ENCODE measurements at regions not wholly inside any gene's neighbourhood (a gene's known extent, or its start where the extent isn't known, plus 50 kb on each side); places are given as distances from the start of the nearest gene placed in this dataset.

GRCh38 chr3:135565546-135565945 is 400.0 kb upstream of the PPP2R3A start:
- no peak for DNase-seq (ENCODE audit: low spot score)
- H3K4me1 ChIP-seq (ENCODE audit: control insufficient read depth in 1 of 2, low read depth in 2 of 2): no peaks in the 10 kb centered on the region
- no peak for TF ChIP-seq CTCF (IDR thresholded peaks at IDR 0.05)
- no peak overlapping the region for H3K4me3 ChIP-seq
- no peak for ATAC-seq (ENCODE audit: insufficient number of reproducible peaks, low FRiP score, low read depth)
- no peak overlapping the region for H3K27ac ChIP-seq
- H3K27me3 ChIP-seq (replicated peaks; ENCODE audit: insufficient read depth): no peaks in the 10 kb centered on the region
- no peaks in the 10 kb centered on the region for H3K36me3 ChIP-seq
- no peaks in the 10 kb centered on the region for H3K9me3 ChIP-seq

GRCh38 chr3:135567223-135567622 is 398.3 kb upstream of the PPP2R3A start:
- Histone ChIP-seq H3K27me3 (replicated peaks; ENCODE audit: insufficient read depth) (no peaks in the 10 kb centered on the region), H3K4me1 (ENCODE audit: control insufficient read depth in 1 of 2, low read depth in 2 of 2) (no peaks in the 10 kb centered on the region), H3K9me3 (no peaks in the 10 kb centered on the region), H3K36me3 (no peaks in the 10 kb centered on the region), H3K27ac (no peak overlapping the region), H3K4me3 (no peak overlapping the region)
- DNase-seq (ENCODE audit: low spot score) (no peak), ATAC-seq (ENCODE audit: insufficient number of reproducible peaks, low FRiP score, low read depth) (no peak)
- no peak for TF ChIP-seq CTCF (IDR thresholded peaks at IDR 0.05)

- ATAC-seq (ENCODE audit: insufficient number of reproducible peaks, low FRiP score, low read depth): no peak
- no peak for DNase-seq (ENCODE audit: low spot score)
- Histone ChIP-seq H3K4me3 (no peak overlapping the region), H3K27ac (no peak overlapping the region), H3K36me3 (no peaks in the 10 kb centered on the region), H3K4me1 (ENCODE audit: control insufficient read depth in 1 of 2, low read depth in 2 of 2) (no peaks in the 10 kb centered on the region), H3K27me3 (replicated peaks; ENCODE audit: insufficient read depth) (no peaks in the 10 kb centered on the region), H3K9me3 (no peaks in the 10 kb centered on the region)
- TF ChIP-seq CTCF (IDR thresholded peaks at IDR 0.05): no peak
Observed at GRCh38 chr3:135576751-135577150, 388.8 kb upstream of the PPP2R3A start.

GRCh38 chr3:135581806-135582205 is 383.7 kb upstream of the PPP2R3A start:
- Histone ChIP-seq H3K27ac (no peak overlapping the region), H3K36me3 (no peaks in the 10 kb centered on the region), H3K4me1 (ENCODE audit: control insufficient read depth in 1 of 2, low read depth in 2 of 2) (no peaks in the 10 kb centered on the region), H3K4me3 (no peak overlapping the region), H3K9me3 (no peaks in the 10 kb centered on the region), H3K27me3 (replicated peaks; ENCODE audit: insufficient read depth) (no peaks in the 10 kb centered on the region)
- ATAC-seq (ENCODE audit: insufficient number of reproducible peaks, low FRiP score, low read depth) (no peak), DNase-seq (ENCODE audit: low spot score) (no peak)
- no peak for TF ChIP-seq CTCF (IDR thresholded peaks at IDR 0.05)

- Histone ChIP-seq H3K9me3 (no peaks in the 10 kb centered on the region), H3K27ac (no peak overlapping the region), H3K4me1 (ENCODE audit: control insufficient read depth in 1 of 2, low read depth in 2 of 2) (no peaks in the 10 kb centered on the region), H3K27me3 (replicated peaks; ENCODE audit: insufficient read depth) (no peaks in the 10 kb centered on the region), H3K4me3 (no peak overlapping the region), H3K36me3 (no peaks in the 10 kb centered on the region)
- DNase-seq (ENCODE audit: low spot score): no peak
- no peak for TF ChIP-seq CTCF (IDR thresholded peaks at IDR 0.05)
- no peak for ATAC-seq (ENCODE audit: insufficient number of reproducible peaks, low FRiP score, low read depth)
Observed at GRCh38 chr3:135582800-135583199, 382.7 kb upstream of the PPP2R3A start.
